ENCODE measurements at regions not wholly inside any gene's neighbourhood (a gene's known extent, or its start where the extent isn't known, plus 50 kb on each side); places are given as distances from the start of the nearest gene placed in this dataset.
A peak's percentile ranks its signal among the peaks of the same experiment; 100 is the strongest.

GRCh38 chr22:22738959-22739585 lies 94.7 kb downstream of the GGTLC2 start:
- no peak for DNase-seq (ENCODE audit: insufficient read length)
- FAIRE-seq, result no peak
- TF ChIP-seq TAF1 (IDR thresholded peaks at IDR 0.05; ENCODE audit: borderline replicate concordance, low read depth, low read length) (no peak), POLR2AphosphoS5 (IDR thresholded peaks at IDR 0.05; ENCODE audit: low read depth, low read length) (no peak), POLR2A (IDR thresholded peaks at IDR 0.05; ENCODE audit: low read depth, low read length) (no peak)

- TF ChIP-seq TAF1 (IDR thresholded peaks at IDR 0.05; ENCODE audit: borderline replicate concordance, low read depth, low read length) (no peak), POLR2AphosphoS5 (IDR thresholded peaks at IDR 0.05; ENCODE audit: low read depth, low read length) (no peak), POLR2A (IDR thresholded peaks at IDR 0.05; ENCODE audit: low read depth, low read length) (no peak)
- DNase-seq (ENCODE audit: insufficient read length) (no peak), FAIRE-seq (no peak)
Observed at GRCh38 chr22:22740560-22741276, 96.3 kb downstream of the GGTLC2 start.

- no peak for DNase-seq (ENCODE audit: insufficient read length)
- no peak for FAIRE-seq
- TF ChIP-seq TAF1 (IDR thresholded peaks at IDR 0.05; ENCODE audit: borderline replicate concordance, low read depth, low read length) (no peak), POLR2AphosphoS5 (IDR thresholded peaks at IDR 0.05; ENCODE audit: low read depth, low read length) (no peak), POLR2A (IDR thresholded peaks at IDR 0.05; ENCODE audit: low read depth, low read length) (no peak)
Observed at GRCh38 chr22:22741843-22742242, 97.4 kb downstream of the GGTLC2 start.

- FAIRE-seq, result no peak
- TF ChIP-seq TAF1 (IDR thresholded peaks at IDR 0.05; ENCODE audit: borderline replicate concordance, low read depth, low read length) (no peak), POLR2A (IDR thresholded peaks at IDR 0.05; ENCODE audit: low read depth, low read length) (no peak), POLR2AphosphoS5 (IDR thresholded peaks at IDR 0.05; ENCODE audit: low read depth, low read length) (no peak)
- no peak for DNase-seq (ENCODE audit: insufficient read length)
Observed at GRCh38 chr22:22742641-22743040, 98.2 kb downstream of the GGTLC2 start.

- FAIRE-seq (peak; percentile 30), DNase-seq (ENCODE audit: insufficient read length) (no peak)
- TF ChIP-seq TAF1 (IDR thresholded peaks at IDR 0.05; ENCODE audit: borderline replicate concordance, low read depth, low read length) (no peak), POLR2AphosphoS5 (IDR thresholded peaks at IDR 0.05; ENCODE audit: low read depth, low read length) (no peak), POLR2A (IDR thresholded peaks at IDR 0.05; ENCODE audit: low read depth, low read length) (no peak)
Observed at GRCh38 chr22:22743128-22743760, 98.8 kb downstream of the GGTLC2 start.

- no peak for FAIRE-seq
- no peak for DNase-seq (ENCODE audit: insufficient read length)
- TF ChIP-seq POLR2A (IDR thresholded peaks at IDR 0.05; ENCODE audit: low read depth, low read length), result no peak
- no peak for TF ChIP-seq POLR2AphosphoS5 (IDR thresholded peaks at IDR 0.05; ENCODE audit: low read depth, low read length)
- TF ChIP-seq TAF1 (IDR thresholded peaks at IDR 0.05; ENCODE audit: borderline replicate concordance, low read depth, low read length), result no peak
Observed at GRCh38 chr22:22744412-22745224, 100.2 kb downstream of the GGTLC2 start.

- DNase-seq (ENCODE audit: insufficient read length) (no peak), FAIRE-seq (peak; percentile 94)
- TF ChIP-seq POLR2A (IDR thresholded peaks at IDR 0.05; ENCODE audit: low read depth, low read length) (no peak), TAF1 (IDR thresholded peaks at IDR 0.05; ENCODE audit: borderline replicate concordance, low read depth, low read length) (no peak), POLR2AphosphoS5 (IDR thresholded peaks at IDR 0.05; ENCODE audit: low read depth, low read length) (no peak)
Observed at GRCh38 chr22:22745225-22746060, 101.0 kb downstream of the GGTLC2 start.

- DNase-seq (ENCODE audit: insufficient read length) (no peak), FAIRE-seq (no peak)
- no peak for TF ChIP-seq TAF1 (IDR thresholded peaks at IDR 0.05; ENCODE audit: borderline replicate concordance, low read depth, low read length)
- TF ChIP-seq POLR2A (IDR thresholded peaks at IDR 0.05; ENCODE audit: low read depth, low read length), result no peak
- no peak for TF ChIP-seq POLR2AphosphoS5 (IDR thresholded peaks at IDR 0.05; ENCODE audit: low read depth, low read length)
Observed at GRCh38 chr22:22746061-22746962, 101.9 kb downstream of the GGTLC2 start.

GRCh38 chr22:22746963-22747933 lies 102.8 kb downstream of the GGTLC2 start:
- FAIRE-seq (peak; percentile 95), DNase-seq (ENCODE audit: insufficient read length) (peak; percentile 23)
- TF ChIP-seq TAF1 (IDR thresholded peaks at IDR 0.05; ENCODE audit: borderline replicate concordance, low read depth, low read length) (no peak), POLR2A (IDR thresholded peaks at IDR 0.05; ENCODE audit: low read depth, low read length) (no peak), POLR2AphosphoS5 (IDR thresholded peaks at IDR 0.05; ENCODE audit: low read depth, low read length) (no peak)

Measured in GM12892 (cell line).